OCI-M1 (cell line): ENCODE measurements at regions not wholly inside any gene's neighbourhood (a gene's known extent, or its start where the extent isn't known, plus 50 kb on each side); places are given as distances from the start of the nearest gene placed in this dataset.
A peak's percentile ranks its signal among the peaks of the same experiment; 100 is the strongest.
"Not testable (repeated sequence)": the region's sequence is repeated elsewhere in the genome, so short reads cannot be mapped to it uniquely, and the experiment has no call there.

Experiments
- DNase-seq: peaks from one replicate; lab custom pipeline; 2025; lab: John Stamatoyannopoulos, UW

DNA sequence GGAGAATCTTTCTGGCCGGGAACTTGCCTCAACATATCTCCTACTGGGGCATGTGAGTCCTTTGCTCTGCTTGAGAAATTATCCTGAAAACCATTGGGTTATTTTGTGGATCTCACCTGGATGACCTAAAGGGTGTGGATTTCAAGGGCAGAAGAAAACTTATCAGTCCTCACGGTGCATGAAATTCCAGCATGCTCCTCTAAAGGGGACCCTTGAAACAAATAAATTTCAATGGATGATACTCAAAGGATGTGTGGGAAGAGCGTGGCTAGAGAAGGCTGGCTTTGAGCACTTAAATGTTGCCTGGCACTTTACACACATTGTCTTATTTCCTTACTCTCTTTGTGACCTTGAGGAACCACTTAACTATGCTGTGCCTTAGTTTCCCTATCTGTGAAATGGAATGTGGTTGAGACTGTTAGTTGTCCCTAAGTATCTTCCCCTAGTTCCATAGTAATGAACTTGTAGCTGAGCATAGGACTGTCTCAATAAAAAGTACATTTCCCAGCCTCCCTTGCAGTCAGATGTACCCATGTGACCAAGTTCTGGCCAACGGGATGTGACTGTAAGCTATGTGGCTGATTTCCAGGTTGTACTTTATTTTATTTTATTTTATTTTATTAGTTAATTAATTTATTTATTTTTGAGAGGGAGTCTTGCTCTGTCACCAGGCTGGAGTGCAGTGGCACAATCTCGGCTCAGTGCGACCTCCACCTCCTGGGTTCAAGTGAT lies 81.9 kb upstream of the PTPN1 start:
- DNase-seq: no peak

DNA sequence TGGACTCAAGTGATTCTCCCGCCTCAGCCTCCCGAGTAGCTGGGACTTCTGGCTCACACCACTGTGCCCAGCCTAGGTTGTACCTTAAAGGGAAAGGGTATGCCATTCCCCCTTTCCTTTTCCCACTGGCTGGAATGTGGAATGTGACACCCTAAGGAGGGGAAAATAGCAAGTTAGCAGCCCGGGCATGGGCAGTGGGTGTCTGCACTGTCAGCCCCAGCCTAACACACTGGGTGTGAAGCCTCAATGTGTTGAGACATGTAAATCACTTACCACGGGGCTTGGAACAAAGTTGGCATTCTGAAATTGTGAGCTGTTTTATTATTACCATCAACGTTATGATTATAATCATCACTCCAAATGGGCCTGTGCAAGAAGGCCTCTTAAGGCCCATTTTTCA lies 80.8 kb upstream of the PTPN1 start:
- DNase-seq: no peak

DNA sequence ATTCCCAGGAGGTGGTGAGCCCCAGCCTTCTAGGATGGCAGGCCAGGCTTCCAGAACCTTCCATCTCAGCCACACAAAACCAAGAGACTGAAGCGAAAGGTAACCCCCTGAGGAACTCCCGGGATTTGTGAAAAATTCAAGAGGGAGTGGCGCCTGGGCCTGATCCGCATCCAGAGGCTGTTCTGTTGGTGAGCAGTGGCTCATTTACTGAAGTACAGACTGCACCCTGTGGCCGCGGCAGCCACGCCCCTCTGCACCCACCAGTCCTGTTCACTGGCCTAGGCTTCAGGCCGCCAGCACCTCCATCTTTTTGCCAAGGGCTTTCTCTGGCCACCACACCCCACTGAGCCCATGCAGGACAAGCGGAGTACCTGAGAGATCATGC lies 79.1 kb upstream of the PTPN1 start:
- DNase-seq: no peak

DNA sequence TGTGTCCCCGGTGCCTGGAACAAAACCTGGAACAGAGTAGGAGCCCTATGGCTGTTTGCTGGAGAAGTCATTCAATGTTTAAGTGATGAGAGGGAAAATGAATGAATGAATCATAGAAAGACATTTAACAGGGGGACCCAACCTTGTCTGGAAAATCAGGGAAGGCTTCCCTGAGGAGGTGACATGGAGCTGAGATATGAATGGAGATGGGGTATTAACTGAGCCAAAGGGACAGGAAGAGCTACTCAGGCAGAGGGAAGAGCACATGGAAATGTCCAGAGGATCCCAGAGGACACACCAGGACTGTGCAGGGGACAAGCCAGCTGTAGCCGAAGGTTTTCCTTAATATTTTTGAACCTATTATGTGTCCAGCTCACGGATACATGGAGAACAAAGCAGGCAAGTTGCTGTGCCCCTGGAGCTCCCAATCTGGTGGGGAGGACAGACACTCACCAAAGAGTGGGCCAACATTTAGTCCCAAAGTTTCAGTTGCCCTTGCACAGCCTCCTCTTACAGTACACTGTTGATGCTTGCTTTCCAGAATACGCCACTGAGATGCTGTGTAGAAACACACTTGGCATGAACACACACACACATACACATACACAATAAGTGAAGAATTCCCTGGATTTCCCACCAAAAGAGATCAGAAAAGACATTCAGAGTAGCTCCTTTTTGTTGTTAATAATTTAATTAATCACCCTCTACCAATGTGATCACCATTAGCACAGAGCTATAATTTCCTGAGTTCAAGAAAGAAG lies 77.0 kb upstream of the PTPN1 start:
- no peak for DNase-seq

DNA sequence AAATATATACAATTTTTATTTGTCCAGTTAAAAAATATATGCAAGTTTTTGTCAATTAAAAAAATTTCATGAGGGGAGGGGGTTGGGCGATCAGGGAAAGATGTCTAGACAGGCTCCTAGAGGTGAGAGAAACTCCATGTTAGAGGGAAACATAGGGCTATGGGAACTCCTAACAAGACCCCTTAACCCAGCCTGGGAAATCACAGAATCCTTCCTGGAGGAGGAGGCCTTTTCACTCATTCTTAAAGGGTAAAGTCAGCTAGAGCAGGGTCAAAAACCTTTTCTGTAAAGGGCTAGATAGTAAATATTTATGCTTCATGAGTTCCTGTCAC lies 75.9 kb upstream of the PTPN1 start:
- DNase-seq: no peak

DNA sequence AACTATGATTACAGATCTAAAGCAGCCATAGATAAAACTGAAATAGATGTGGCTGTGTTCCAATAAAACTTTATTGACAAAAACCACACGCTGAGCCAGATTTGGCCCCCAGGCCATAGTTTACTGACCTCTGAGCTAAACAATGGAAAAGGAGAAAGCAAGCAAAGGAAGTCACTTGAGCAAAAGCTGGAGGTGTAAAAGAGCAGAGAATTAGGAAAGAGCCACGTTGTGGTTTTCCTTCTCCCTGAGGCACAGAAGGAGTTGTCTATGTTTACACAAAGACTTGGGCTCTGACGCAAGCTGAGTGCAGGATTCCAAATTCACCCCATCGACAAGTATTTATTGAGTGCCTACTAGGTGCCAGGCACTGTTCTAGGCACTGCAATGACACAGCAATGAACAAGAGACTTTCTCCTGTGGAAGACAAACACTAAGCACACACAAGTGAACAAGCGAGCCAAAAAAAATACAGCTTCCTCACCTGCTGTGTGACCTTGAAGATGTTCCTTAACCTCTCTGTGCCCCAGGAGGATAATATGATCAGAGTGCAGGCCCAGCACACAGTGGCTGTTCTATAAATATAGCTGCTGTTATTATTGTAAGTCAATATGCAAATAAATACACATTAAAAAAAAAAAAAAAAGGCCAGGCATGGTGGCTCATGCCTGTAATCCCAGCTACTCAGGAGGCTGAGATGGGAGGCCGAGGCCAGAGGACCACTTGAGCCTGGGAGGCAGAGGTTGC lies 75.4 kb upstream of the PTPN1 start:
- peak; percentile 34 for DNase-seq

DNA sequence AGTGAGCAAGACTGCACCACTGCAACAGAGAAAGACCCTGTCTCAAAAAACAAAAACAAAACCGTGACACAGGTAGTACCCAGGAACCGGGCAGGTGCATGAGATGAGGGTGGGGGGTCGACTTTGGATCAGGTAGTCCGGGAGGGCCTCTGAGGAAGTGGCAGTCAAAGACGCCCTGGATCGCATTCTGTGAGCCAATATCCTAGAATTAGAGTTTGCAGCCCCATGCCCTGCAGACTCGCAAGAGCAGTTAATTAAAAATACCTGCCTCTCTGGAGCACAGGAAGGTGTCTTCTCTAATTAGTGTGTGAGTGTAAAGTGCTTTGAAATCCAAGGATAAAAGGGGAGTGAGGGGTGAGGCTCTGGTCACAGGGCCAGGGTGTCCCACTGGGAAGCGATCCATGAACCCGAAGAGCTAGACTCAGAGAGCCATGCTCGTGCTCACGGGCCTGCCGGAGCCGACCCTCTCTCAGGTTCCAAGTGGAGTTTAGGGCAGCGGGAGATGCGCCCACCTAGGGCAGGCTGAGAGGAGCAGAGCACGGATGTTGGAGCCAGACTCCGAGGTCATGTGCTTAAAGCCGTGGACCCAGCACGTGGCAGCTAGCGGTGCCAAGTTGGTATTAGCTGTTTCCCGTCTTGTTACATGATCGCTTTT lies 74.7 kb upstream of the PTPN1 start:
- DNase-seq: no peak

DNA sequence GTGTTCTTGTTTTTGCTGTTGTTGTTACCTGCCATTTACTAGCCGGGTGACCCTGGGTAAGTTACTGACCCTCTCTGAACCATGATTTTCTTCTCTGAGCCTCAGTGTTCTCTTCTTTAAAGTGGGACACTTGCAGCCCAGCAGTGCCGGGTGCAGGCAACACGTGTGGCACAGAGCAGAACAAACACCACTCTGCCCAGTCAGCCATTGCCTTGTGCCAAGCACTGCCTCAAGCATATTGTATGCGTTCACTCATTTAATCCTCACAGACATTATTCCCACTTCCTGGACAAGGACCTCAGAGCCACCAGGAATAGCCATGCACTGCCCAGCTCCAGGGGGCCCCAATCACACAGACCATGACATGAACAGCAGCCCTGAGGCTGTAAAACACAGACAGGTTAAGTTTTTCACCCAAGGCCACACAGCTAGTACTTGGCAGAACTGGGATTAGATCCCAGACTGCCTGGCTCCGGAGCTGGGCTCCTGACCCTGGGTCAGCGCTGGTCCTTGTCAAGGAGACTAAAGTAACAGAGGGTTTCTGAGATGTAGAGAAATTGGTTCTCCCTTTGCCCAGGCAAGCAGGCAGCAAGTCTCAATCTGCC lies 74.0 kb upstream of the PTPN1 start:
- no peak for DNase-seq

DNA sequence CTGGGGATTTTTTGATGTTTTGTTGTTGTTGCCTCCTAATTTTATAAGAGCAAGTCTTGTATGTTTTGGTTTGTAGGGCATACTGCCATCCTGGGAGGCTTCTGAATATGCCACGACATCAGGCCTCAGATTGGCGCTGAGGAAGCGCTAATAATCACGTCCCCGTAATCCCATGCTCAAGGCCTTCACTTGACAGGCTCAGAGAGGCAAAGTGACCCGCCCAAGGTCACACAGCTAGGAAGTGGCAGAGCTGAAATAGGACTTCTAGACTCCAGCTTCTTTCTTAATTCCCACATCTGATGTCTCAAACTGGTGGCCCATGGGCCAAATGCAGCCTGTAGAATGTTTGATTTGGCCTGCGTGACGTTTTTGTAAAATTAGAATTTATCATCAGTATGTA lies 73.5 kb upstream of the PTPN1 start:
- no peak for DNase-seq

DNA sequence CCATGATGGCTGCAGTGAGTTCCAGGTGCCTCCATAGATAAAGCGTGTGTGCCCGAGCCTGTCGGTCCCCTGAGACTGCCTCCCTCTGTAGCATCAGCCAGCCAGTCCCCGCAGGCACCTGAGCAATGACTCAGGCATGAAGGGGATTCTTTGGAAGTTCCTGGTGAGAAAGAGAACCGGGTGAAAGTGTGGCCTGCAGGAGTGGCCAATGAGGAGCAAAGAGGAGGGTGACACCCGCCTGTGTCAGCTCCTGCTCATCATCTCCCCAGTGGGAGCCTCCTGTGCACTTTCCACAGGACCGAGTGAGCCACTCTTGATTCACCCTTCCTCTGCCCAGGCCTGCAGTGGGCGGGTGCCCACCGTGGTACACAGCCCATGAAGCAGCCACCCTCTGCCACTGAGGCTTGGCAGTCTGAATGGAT lies 71.2 kb upstream of the PTPN1 start:
- DNase-seq: no peak

DNA sequence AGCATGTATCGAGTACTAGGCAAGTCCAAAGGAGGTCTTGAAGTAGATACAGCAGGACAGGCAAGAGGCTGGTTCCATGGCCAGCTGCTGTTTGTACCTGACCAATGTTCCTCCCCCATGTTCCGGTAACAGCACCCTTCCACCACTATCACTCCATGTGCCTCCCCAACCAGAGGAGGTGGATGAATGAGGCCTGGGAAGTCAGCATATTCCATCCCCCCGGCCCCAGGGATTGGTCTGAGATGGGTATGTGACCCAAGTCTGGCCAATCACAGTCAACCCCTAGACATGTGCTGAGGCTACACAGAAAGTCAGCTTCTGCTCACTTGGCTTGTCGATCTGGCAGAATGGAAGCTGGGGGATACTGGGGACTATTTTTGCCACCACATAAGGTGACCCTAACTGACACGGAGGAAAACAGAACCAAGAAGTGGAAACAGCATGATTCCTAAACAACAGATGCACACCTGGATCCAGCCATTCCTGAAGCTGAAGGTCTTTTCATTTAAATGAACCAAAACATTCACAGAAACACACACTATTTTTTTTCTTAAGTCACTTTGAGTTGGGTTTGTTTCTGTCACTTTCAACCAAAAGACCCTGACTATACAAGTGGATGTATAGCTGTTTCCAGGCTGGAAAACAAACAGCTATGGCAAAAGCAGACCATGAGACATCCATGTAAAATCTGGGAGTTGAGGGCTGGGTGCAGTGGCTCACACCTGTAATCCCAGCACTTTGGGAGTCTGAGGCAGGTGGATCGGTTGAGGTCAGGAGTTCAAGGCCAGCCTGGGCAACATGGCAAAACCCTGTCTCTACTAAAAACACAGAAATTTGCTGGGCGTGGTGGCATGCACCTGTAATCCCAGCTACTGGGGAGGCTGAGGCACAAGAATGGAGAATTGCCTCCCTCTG lies 70.4 kb upstream of the PTPN1 start:
- DNase-seq: no peak

DNA sequence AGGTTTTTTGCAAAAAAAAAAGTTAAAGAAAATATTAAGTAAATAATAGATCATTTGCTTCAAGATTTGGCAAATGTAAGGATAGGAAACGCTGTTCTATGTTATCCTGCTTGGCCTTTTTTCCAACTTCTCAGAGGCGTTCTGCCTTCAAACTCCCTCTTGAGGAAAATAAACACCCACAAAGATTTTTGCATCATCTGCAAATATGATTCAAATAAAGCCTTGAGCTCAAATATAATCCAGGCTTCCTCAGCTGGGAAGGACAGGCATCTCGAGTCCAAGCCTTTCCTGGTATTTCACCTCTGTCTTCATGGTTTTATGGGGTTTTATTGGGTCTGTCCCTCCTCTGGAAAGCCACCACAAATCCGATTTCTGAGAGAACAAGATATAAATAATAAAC lies 67.7 kb upstream of the PTPN1 start:
- no peak for DNase-seq

DNA sequence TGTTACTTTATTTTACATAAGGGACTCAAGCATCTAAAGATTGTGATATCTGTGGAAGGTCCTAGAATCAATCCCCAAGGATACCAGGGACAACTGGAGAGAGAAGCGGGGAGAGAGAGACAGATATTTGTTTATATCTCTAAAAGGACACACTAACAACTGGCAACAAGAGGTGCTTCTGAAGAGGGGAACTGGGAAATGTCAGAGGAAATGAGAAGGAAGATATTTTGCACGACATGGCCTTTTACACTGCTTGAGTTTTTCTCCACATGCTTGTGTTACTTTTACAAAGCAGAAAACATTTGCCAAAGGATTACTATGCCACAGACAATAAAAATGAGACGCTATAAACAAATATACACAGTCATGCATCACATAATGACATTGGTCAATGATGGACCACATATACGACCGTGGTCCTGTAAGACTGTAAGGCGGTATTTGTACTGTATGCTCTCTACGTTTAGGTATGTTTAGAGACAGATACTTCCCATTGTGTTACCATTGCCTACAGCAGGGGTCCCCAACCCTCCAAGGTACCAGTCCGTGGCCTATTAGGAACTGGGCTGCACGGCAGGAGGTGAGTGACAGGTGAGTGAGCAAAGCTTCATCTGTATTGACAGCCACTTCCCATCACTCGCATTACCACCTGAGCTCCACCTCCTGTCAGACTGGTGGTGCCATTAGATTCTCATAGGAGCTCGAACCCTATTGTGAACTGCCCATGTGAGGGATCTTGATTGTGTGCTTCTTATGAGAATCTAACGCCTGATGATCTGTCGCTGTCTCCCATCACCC lies 64.6 kb upstream of the PTPN1 start:
- no peak for DNase-seq

DNA sequence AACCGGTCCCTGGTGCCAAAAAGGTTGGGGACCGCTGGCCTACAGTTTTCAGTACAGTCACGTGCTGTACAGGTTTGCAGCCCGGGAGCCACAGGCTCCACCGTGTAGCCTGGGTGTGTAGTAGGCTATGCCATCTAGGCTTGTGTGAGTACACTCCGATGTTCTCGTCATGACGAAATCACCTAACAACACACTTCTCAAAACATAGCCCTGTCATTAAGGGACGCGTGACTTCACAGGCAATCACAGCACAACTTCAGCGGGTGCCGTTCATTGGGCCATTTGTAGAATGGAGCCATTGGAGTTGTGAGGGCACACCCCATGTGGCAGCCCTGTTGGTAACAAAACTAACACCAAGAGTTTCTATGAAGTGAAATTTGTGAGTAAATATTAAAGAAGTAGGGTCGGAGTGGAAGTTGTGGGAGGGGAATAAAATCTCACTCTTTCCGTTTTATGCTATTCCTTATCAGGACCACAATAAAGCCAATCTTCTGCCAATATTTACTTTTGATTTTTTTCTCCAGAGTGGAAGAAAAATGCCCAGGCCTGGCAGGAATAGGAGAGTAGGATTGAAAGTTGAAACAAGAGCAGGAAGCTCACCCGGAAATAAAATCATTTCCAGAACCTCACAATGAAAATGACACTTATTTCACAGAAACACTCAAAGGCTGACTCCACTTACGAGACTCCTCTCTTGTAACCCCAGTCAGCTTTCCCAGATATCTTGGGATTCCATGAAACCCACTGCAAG lies 63.7 kb upstream of the PTPN1 start:
- no peak for DNase-seq

DNA sequence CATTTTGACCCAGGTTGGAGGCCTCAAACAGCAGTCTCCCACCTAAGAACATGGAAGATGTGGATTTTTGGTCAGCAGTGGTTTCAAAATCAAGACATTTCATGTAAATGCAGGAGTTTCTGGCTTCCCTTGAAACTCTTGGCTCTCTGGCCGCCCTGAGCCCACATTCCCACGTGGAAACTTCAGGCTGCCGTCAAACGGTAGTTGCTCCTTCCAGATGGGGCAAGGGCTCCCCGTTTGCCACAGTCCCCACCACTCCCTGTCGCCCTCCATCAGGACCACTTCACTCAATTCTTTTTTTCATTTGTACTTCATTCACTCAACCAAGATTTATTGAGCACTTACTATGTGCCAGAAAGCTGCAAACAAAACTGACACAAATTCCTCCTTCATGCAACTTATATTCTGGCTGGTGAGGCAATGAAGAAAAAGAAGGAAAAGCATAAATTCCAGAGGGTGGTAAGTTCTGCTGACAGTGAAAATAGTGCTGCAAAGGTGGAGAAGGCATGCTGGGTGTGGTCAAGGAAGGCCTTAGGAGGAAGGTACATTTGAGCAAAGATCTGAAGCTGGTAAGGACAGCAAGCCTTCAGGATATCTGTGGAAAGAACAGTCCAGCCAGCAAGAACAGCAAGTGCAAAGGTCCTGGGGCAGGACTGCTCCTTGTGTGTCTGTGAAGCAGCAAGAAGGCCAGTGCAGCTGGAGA lies 62.9 kb upstream of the PTPN1 start:
- no peak for DNase-seq

DNA sequence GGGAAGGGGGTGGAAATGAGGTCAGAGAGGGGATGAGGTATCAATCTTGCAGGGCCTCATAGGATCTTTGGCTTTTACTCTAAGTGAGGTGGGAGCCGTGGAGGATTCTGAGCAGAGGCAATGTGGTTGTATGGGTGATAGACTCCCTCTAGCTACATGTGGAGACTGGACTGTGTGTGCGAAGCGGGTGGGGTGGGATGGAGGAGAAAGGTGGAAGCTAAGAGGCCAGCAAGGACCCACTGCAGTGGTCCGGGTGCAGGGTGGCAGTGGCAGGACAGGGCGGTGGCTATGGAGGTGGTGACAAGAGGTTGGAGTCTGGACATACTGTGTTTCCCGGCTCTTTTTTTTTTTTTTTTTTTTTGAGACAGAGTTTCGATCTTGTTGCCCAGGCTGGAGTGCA lies 62.4 kb upstream of the PTPN1 start:
- DNase-seq: no peak

DNA sequence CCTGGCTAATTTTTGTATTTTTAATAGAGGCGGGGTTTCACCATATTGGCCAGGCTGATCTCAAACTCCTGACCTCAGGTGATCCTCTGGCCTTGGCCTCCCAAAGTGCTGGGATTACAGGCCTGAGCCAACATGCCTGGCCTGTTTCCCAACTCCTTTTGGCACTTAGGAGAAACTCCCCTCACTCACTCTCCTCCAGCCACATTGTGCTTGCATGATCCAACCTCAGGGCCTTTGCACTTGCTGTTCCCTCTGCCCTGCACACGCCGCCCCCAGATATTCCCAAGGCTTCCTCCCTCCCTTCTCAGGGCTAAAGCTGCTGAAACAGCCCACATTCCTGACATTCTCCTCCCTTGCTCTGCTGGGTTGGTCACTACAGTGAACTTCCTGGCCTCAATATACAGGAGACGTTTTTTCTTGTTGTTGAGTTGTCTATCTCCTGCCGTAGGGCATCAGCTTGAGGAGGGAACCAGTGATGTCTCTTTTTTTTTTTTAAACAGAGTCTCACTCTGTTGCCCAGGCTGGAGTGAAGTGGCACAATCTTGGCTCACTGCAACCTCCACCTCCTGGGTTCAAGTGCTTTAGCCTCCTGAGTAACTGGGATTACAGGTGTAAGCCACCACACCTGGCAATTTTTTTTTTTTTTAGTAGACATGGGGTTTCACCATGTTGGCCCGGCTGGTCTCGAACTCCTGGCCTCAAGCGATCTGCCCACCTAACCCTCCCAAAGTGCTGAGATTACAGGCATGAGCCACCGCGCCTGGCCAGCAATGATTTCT lies 61.4 kb upstream of the PTPN1 start:
- DNase-seq: not testable (repeated sequence)
